Mesenchymal stem cell (in vitro differentiated cells and primary cell): ENCODE measurements at regions not wholly inside any gene's neighbourhood (a gene's known extent, or its start where the extent isn't known, plus 50 kb on each side); places are given as distances from the start of the nearest gene placed in this dataset.

Experiments used
- DNase-seq: peaks from one replicate; pipeline ENCODE4 v3.0.0-alpha.2; 2013
- H2AFZ ChIP-seq: one replicate; pipeline ENCODE4 v1.6.1; 2013; ENCODE audit warnings: low read depth, mild to moderate bottlenecking, control low read depth, inconsistent platforms, low read length, moderate library complexity
- H2AK5ac ChIP-seq: 2 replicates; pipeline ENCODE4 v1.6.1; 2013; ENCODE audit warnings: low read length, moderate library complexity, mild to moderate bottlenecking, inconsistent platforms; ENCODE audit not compliant: severe bottlenecking
- H2BK120ac ChIP-seq: one replicate; pipeline ENCODE4 v1.6.1; 2013; ENCODE audit warnings: low read depth, mild to moderate bottlenecking, inconsistent platforms, low read length, moderate library complexity
- H2BK12ac ChIP-seq, 2 experiments: one replicate each; pipeline ENCODE4 v1.6.1; 2013; ENCODE audit warnings: inconsistent platforms in 2 of 2, low read length in 2 of 2, mild to moderate bottlenecking in 2 of 2, moderate library complexity in 2 of 2, control low read depth in 1 of 2
- H2BK15ac ChIP-seq: one replicate; pipeline ENCODE4 v1.6.1; 2013; ENCODE audit warnings: mild to moderate bottlenecking, low read depth, inconsistent platforms; ENCODE audit not compliant: poor library complexity, severe bottlenecking
- H2BK5ac ChIP-seq: 2 replicates; pipeline ENCODE4 v1.6.1; 2013; ENCODE audit warnings: low read depth, mild to moderate bottlenecking, low read length, control low read depth, inconsistent platforms; ENCODE audit not compliant: poor library complexity, severe bottlenecking
- H3K14ac ChIP-seq, 2 experiments: one replicate each; pipeline ENCODE4 v1.6.1; 2013; ENCODE audit warnings: inconsistent platforms in 2 of 2, low read length in 2 of 2, control low read depth in 1 of 2, mild to moderate bottlenecking in 1 of 2, moderate library complexity in 1 of 2
- H3K18ac ChIP-seq, 2 experiments: one replicate each; pipeline ENCODE4 v1.6.1; 2013; ENCODE audit warnings: inconsistent platforms in 2 of 2, low read length in 2 of 2, control low read depth in 1 of 2, low read depth in 1 of 2, mild to moderate bottlenecking in 1 of 2
- H3K23ac ChIP-seq, 2 experiments: one replicate each; pipeline ENCODE4 v1.6.1; 2013; ENCODE audit warnings: inconsistent platforms in 2 of 2, low read length in 2 of 2, mild to moderate bottlenecking in 2 of 2, moderate library complexity in 2 of 2, control low read depth in 1 of 2
- H3K27ac ChIP-seq: 2 replicates; pipeline ENCODE4 v1.5.1; 2013; ENCODE audit warnings: mild to moderate bottlenecking, moderate library complexity, low read length, control low read depth, inconsistent platforms; ENCODE audit not compliant: poor library complexity, severe bottlenecking
- H3K27me3 ChIP-seq, 2 experiments: 2 replicates each; pipeline versions ENCODE4 v1.6.1 to v1.7.0; 2013; ENCODE audit warnings: low read length in 2 of 2, mild to moderate bottlenecking in 2 of 2, moderate library complexity in 2 of 2, control low read depth in 1 of 2, inconsistent platforms in 1 of 2; ENCODE audit not compliant: control insufficient read depth in 1 of 2, insufficient read depth in 1 of 2
- H3K36me3 ChIP-seq, 2 experiments: 2 replicates each; pipeline versions ENCODE4 v1.6.1 to v1.7.0; 2013; ENCODE audit warnings: low read length in 2 of 2, control low read depth in 1 of 2, inconsistent platforms in 1 of 2, low read depth in 1 of 2, mild to moderate bottlenecking in 1 of 2; ENCODE audit not compliant: insufficient read depth in 2 of 2, control insufficient read depth in 1 of 2
- H3K4ac ChIP-seq, 2 experiments: one replicate each; pipeline ENCODE4 v1.6.1; 2013; ENCODE audit warnings: inconsistent platforms in 2 of 2, low read length in 2 of 2, mild to moderate bottlenecking in 2 of 2, moderate library complexity in 2 of 2, control low read depth in 1 of 2, low read depth in 1 of 2
- H3K4me1 ChIP-seq: 2 replicates; pipeline ENCODE4 v1.6.1; 2013; ENCODE audit warnings: low read depth, low read length, control low read depth; ENCODE audit not compliant: control insufficient read depth, insufficient read depth
- H3K4me2 ChIP-seq: 2 replicates; pipeline ENCODE4 v1.6.1; 2013; ENCODE audit warnings: low read length, mild to moderate bottlenecking, inconsistent platforms; ENCODE audit not compliant: poor library complexity, severe bottlenecking
- H3K4me3 ChIP-seq, 2 experiments: 2 replicates each; pipeline versions ENCODE4 v1.5.1 to v1.7.0; 2013; ENCODE audit warnings: low read length in 2 of 2, mild to moderate bottlenecking in 2 of 2, control low read depth in 1 of 2, low read depth in 1 of 2; ENCODE audit not compliant: insufficient read depth in 1 of 2
- H3K79me1 ChIP-seq: replicated peaks from 2 replicates; pipeline ENCODE4 v1.6.1; 2013; ENCODE audit warnings: mild to moderate bottlenecking, control low read depth, low read length, inconsistent platforms; ENCODE audit not compliant: poor library complexity, severe bottlenecking
- H3K9ac ChIP-seq: 2 replicates; pipeline ENCODE4 v1.7.0; 2013; ENCODE audit warnings: mild to moderate bottlenecking, low read length, moderate library complexity
- H3K9me3 ChIP-seq: 2 replicates; pipeline ENCODE4 v1.7.0; 2013; ENCODE audit warnings: mild to moderate bottlenecking, low read length; ENCODE audit not compliant: control insufficient read depth
- H4K8ac ChIP-seq: one replicate; pipeline ENCODE4 v1.6.1; 2013; ENCODE audit warnings: inconsistent platforms, mild to moderate bottlenecking, low read length, moderate library complexity
- H4K91ac ChIP-seq: one replicate; pipeline ENCODE4 v1.6.1; 2013; ENCODE audit warnings: mild to moderate bottlenecking, low read length, inconsistent platforms
- WGBS: methylation state at CpG from one replicate; pipeline ENCODE4 v1.1.7; 2013; ENCODE audit warnings: mixed read lengths; 5-methylcytosine and 5-hydroxymethylcytosine counted together

DNA sequence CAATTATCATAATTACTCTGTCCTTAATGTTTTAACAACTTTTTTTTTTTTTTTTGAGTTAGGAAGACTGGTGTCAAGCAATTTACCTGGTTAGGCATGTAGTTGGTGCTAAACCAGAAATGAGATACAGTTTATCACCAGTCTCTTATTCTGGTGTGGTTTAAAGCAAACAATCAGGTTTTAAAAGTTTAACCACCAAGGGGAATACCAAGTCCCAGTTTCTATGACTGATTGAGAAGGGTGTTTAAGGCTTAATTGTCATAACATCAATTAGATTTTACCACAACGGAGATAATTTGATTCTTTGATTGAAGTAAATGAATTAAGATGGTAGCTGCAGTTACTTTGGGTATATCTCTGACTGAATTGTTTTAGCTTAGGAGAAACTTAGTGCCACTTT lies 197.8 kb downstream of the TFAP2B start:
- no peak overlapping the region for H2AK5ac ChIP-seq
- no peak overlapping the region for H3K23ac ChIP-seq
- no peak overlapping the region for H3K27ac ChIP-seq

DNA sequence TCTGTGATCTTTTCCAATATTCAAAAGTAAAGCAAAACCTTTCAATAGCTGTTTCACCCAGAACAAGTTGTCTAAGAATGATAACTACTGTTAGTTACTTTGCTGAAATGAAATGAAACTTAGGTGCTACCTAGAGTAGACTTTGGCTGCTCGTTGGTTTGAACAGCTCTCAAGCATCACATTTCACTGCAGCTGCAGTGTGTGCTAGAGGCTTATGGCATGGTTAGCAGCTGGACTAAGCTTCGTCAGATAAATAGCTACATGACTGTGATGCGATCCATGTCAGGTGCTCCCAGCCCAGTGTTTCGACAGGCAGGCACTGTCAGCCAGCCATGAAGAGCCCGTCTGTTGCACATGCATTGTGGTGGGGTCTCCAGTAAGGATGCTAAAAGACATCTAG lies 201.1 kb downstream of the TFAP2B start:
- H4K91ac ChIP-seq = no peak overlapping the region
- no peaks in the 10 kb centered on the region for H3K36me3 ChIP-seq
- WGBS = 66% methylated on average over 5 of the region's 5 CpGs

More for the DNA sequence above, 197.8 kb downstream of the TFAP2B start:
- no peak overlapping the region for H4K8ac ChIP-seq
- no peak overlapping the region for H3K4me3 ChIP-seq
- H3K18ac ChIP-seq = no peak overlapping the region
- no peak overlapping the region for H2AFZ ChIP-seq
- no peak overlapping the region for H2BK5ac ChIP-seq
- peaks cover 3% of the 10 kb centered on the region for H3K4me1 ChIP-seq
- H3K36me3 ChIP-seq = no peaks in the 10 kb centered on the region
- no peak overlapping the region for H3K9ac ChIP-seq
- 89% methylated on average over 1 of the region's 1 CpG for WGBS
- H3K9me3 ChIP-seq = no peaks in the 10 kb centered on the region
- H3K79me1 ChIP-seq = no peaks in the 10 kb centered on the region
- no peaks in the 10 kb centered on the region for H3K27me3 ChIP-seq
- H2BK120ac ChIP-seq = no peak overlapping the region
- H2BK12ac ChIP-seq = no peak overlapping the region
- no peak for DNase-seq
- no peak overlapping the region for H3K14ac ChIP-seq
- H3K4me2 ChIP-seq = no peak overlapping the region
- H4K91ac ChIP-seq = no peak overlapping the region
- no peak overlapping the region for H3K4ac ChIP-seq
- no peak overlapping the region for H2BK15ac ChIP-seq

DNA sequence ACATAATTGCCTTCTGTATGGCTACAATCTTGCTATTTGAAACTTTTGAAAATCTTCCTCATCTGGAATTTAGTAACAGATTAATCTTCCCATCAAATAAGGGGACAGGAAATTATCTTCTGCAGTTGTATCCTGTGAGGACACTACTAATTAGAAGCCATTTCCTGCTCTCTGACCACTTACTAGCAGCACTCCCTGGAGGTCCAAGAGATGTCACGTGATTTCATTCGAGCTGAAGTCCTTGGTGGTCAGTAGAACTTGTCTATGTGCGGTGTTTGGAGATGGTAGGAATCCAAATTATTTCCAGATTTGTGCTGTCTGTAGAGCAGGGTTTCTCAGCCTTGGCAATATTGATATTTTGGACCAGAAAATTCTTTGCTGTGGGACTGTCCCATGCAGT lies 202.5 kb downstream of the TFAP2B start:
- Histone ChIP-seq H2BK12ac (no peak overlapping the region), H4K8ac (no peak overlapping the region), H2BK120ac (no peak overlapping the region), H3K14ac (no peak overlapping the region), H3K18ac (no peak overlapping the region), H2AFZ (no peak overlapping the region), H3K27me3 (no peaks in the 10 kb centered on the region), H3K27ac (no peak overlapping the region), H3K23ac (no peak overlapping the region), H3K9ac (no peak overlapping the region), H3K4me3 (no peak overlapping the region), H2BK15ac (no peak overlapping the region), H3K4ac (no peak overlapping the region), H2BK5ac (peak overlapping the region; percentile 62), H3K79me1 (no peaks in the 10 kb centered on the region), H3K9me3 (no peaks in the 10 kb centered on the region), H3K36me3 (no peaks in the 10 kb centered on the region), H2AK5ac (no peak overlapping the region), H4K91ac (no peak overlapping the region), H3K4me2 (no peak overlapping the region), H3K4me1 (peaks cover 6% of the 10 kb centered on the region)
- DNase-seq = no peak
- WGBS = 54% methylated on average over 3 of the region's 3 CpGs

More for the DNA sequence above, 201.1 kb downstream of the TFAP2B start:
- peaks cover 3% of the 10 kb centered on the region for H3K4me1 ChIP-seq
- no peak overlapping the region for H2BK15ac ChIP-seq
- H3K14ac ChIP-seq = no peak overlapping the region
- no peak overlapping the region for H3K4me3 ChIP-seq
- no peak overlapping the region for H2BK5ac ChIP-seq
- H3K27ac ChIP-seq = no peak overlapping the region
- no peak overlapping the region for H3K4me2 ChIP-seq
- no peak for DNase-seq
- no peaks in the 10 kb centered on the region for H3K9me3 ChIP-seq
- no peak overlapping the region for H3K23ac ChIP-seq
- H3K9ac ChIP-seq = no peak overlapping the region
- H3K79me1 ChIP-seq = no peaks in the 10 kb centered on the region
- H2BK12ac ChIP-seq = no peak overlapping the region
- H4K8ac ChIP-seq = no peak overlapping the region
- H2BK120ac ChIP-seq = no peak overlapping the region
- no peak overlapping the region for H2AFZ ChIP-seq
- no peak overlapping the region for H3K4ac ChIP-seq
- no peak overlapping the region for H2AK5ac ChIP-seq
- no peak overlapping the region for H3K18ac ChIP-seq
- H3K27me3 ChIP-seq = no peaks in the 10 kb centered on the region

DNA sequence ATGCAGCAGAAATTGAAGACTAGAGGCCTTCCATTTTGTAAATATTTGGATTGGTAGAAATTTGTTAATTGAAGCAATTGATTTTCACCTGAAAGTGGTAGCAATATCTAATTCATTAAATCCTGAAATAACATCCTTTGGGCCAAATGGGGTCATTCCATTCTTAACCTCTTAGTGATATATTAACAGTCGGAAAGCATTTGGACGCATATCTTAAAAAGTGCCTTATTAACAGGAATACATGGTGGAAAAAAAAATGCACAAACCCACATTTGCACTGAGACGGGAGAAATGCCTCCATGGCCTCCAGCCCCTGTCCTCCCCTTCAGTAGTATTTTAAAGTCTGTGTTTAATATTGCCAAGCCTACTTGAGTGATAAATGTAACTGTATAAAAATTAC lies 205.5 kb downstream of the TFAP2B start:
- H3K23ac ChIP-seq = no peak overlapping the region
- peak overlapping the region; percentile 95 for H3K27ac ChIP-seq
- H3K4ac ChIP-seq = no peak overlapping the region
- no peak overlapping the region for H3K4me3 ChIP-seq
- peak overlapping the region; percentile 22 for H3K4me2 ChIP-seq
- DNase-seq = no peak
- no peaks in the 10 kb centered on the region for H3K79me1 ChIP-seq
- H3K36me3 ChIP-seq = no peaks in the 10 kb centered on the region
- no peak overlapping the region for H2BK15ac ChIP-seq
- no peaks in the 10 kb centered on the region for H3K27me3 ChIP-seq
- H3K14ac ChIP-seq = no peak overlapping the region
- no peak overlapping the region for H4K8ac ChIP-seq
- no peak overlapping the region for H3K18ac ChIP-seq
- H2BK12ac ChIP-seq = no peak overlapping the region
- H3K9me3 ChIP-seq = no peaks in the 10 kb centered on the region
- no peak overlapping the region for H4K91ac ChIP-seq
- H2AFZ ChIP-seq = no peak overlapping the region
- H2BK5ac ChIP-seq = no peak overlapping the region
- no peak overlapping the region for H3K9ac ChIP-seq
- no peak overlapping the region for H2BK120ac ChIP-seq
- H3K4me1 ChIP-seq = peaks cover 9% of the 10 kb centered on the region
- no peak overlapping the region for H2AK5ac ChIP-seq
- WGBS = no CpG with 5 or more reads among the region's 3 CpGs
